Hepatocyte (in vitro differentiated cells): ENCODE measurements at regions not wholly inside any gene's neighbourhood (a gene's known extent, or its start where the extent isn't known, plus 50 kb on each side); places are given as distances from the start of the nearest gene placed in this dataset.

Experiments used
- DNase-seq: peaks from one replicate; pipeline ENCODE4 v3.0.0-alpha.2; 2016; ENCODE audit warnings: low spot score
- H2AFZ ChIP-seq: fragments of 200-600 bp; sonication (generic); 2 replicates; pipeline ENCODE4 v1.6.0; 2016; ENCODE audit warnings: antibody characterized with exemption, mild to moderate bottlenecking
- H3K27ac ChIP-seq: fragments of 200-600 bp; sonication (generic); 2 replicates; pipeline ENCODE4 v1.5.1; 2016; ENCODE audit warnings: mild to moderate bottlenecking
- H3K27me3 ChIP-seq: fragments of 200-600 bp; sonication (generic); 2 replicates; pipeline ENCODE4 v1.6.1; 2016
- H3K36me3 ChIP-seq: fragments of 200-600 bp; sonication (generic); replicated peaks from 2 replicates; pipeline ENCODE4 v1.5.1; 2016; ENCODE audit warnings: low read depth; ENCODE audit not compliant: insufficient read depth
- H3K4me1 ChIP-seq: fragments of 200-600 bp; sonication (generic); 2 replicates; pipeline ENCODE4 v1.5.1; 2016; ENCODE audit warnings: mild to moderate bottlenecking, moderate library complexity; ENCODE audit not compliant: insufficient read depth
- H3K4me2 ChIP-seq: fragments of 200-600 bp; sonication (generic); 2 replicates; pipeline ENCODE4 v1.6.0; 2016
- H3K4me3 ChIP-seq: fragments of 200-600 bp; sonication (generic); 2 replicates; pipeline ENCODE4 v1.5.1; 2016; ENCODE audit warnings: mild to moderate bottlenecking
- H3K79me2 ChIP-seq: fragments of 200-600 bp; sonication (generic); 2 replicates; pipeline ENCODE4 v1.6.0; 2017; ENCODE audit warnings: mild to moderate bottlenecking
- H3K9me2 ChIP-seq: fragments of 200-600 bp; sonication (generic); replicated peaks from 2 replicates; pipeline ENCODE4 v1.6.0; 2017; ENCODE audit warnings: mild to moderate bottlenecking; ENCODE audit not compliant: insufficient read depth
- H3K9me3 ChIP-seq: fragments of 200-600 bp; sonication (generic); 2 replicates; pipeline ENCODE4 v1.5.1; 2016; ENCODE audit warnings: low read depth, mild to moderate bottlenecking
- H4K20me1 ChIP-seq: fragments of 200-600 bp; sonication (generic); 2 replicates; pipeline ENCODE4 v1.6.0; 2016; ENCODE audit warnings: mild to moderate bottlenecking; ENCODE audit not compliant: insufficient read depth, poor library complexity, severe bottlenecking
- EZH2 ChIP-seq: fragments of 200-600 bp; sonication (generic); IDR thresholded peaks from 2 replicates; pipeline ENCODE4 v1.6.1; 2016; ENCODE audit warnings: antibody characterized with exemption, mild to moderate bottlenecking, borderline replicate concordance
- EZH2phosphoT487 ChIP-seq: fragments of 200-600 bp; sonication (generic); IDR thresholded peaks from one replicate; pipeline ENCODE4 v1.6.1; 2018; ENCODE audit warnings: antibody characterized with exemption, mild to moderate bottlenecking, low read depth, moderate library complexity; ENCODE audit not compliant: unreplicated experiment, severe bottlenecking
- WGBS: methylation state at CpG from one replicate; pipeline ENCODE4 v1.1.6; 2016; ENCODE audit warnings: low lambda C conversion rate; ENCODE audit errors: missing lambda C conversion rate; 5-methylcytosine and 5-hydroxymethylcytosine counted together
- TF ChIP-seq, protein P1 (sequence below): fragments of 200-600 bp; sonication (generic); IDR thresholded peaks from 2 replicates; pipeline ENCODE4 v1.5.1; 2016; ENCODE audit warnings: antibody characterized with exemption, mild to moderate bottlenecking; ENCODE audit not compliant: poor library complexity

DNA sequence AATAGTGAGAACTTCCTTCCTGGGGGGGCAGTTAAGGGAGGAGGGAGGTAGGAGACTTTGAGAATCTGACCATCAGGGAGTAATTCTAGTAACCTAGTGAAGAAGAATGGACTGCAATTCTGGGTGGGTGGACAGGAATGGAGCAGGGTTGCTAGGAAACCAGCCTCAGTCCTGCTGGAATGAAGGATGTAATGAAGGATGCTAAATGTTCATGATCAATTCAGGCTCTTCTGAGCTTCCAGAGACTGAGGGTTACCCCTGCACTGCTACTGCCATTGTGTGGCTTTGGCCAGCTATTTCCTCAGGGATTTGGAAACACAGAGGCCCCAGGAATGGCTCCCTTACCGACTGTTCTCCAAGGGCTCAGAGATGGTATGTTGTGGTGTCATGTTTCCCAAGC lies 116.4 kb downstream of the UTP18 start:
- WGBS: 63% methylated on average over 1 of the region's 1 CpG
- DNase-seq: no peak

DNA sequence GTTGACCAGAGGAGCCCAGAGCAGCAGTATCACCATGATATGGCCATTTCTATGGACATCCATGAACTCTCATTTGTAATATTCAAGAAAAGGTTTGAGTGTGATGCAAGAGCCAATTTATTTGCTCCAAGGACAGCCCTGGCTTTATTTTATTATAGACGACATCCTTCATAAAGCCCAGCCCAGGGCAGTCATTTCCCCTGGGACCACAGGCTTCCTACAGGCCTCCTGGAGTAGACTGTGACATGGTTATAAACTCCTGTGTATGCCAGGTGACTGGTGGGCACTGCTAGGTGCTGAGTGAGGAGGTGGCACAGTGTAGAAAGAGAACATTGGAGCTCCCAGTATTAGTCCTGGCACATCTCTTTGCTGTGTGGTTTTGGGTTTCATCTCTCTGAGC lies 120.9 kb downstream of the UTP18 start:
- Histone ChIP-seq H3K36me3 (no peaks in the 10 kb centered on the region), H3K79me2 (no peaks in the 10 kb centered on the region), H3K27me3 (no peaks in the 10 kb centered on the region), H4K20me1 (no peaks in the 10 kb centered on the region), H3K4me3 (no peak overlapping the region), H2AFZ (no peak overlapping the region), H3K9me3 (no peaks in the 10 kb centered on the region), H3K4me1 (no peaks in the 10 kb centered on the region), H3K9me2 (no peaks in the 10 kb centered on the region), H3K4me2 (no peak overlapping the region), H3K27ac (no peak overlapping the region)
- no peak for DNase-seq
- TF ChIP-seq, protein P1, sequence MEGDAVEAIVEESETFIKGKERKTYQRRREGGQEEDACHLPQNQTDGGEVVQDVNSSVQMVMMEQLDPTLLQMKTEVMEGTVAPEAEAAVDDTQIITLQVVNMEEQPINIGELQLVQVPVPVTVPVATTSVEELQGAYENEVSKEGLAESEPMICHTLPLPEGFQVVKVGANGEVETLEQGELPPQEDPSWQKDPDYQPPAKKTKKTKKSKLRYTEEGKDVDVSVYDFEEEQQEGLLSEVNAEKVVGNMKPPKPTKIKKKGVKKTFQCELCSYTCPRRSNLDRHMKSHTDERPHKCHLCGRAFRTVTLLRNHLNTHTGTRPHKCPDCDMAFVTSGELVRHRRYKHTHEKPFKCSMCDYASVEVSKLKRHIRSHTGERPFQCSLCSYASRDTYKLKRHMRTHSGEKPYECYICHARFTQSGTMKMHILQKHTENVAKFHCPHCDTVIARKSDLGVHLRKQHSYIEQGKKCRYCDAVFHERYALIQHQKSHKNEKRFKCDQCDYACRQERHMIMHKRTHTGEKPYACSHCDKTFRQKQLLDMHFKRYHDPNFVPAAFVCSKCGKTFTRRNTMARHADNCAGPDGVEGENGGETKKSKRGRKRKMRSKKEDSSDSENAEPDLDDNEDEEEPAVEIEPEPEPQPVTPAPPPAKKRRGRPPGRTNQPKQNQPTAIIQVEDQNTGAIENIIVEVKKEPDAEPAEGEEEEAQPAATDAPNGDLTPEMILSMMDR: no peak
- TF ChIP-seq EZH2phosphoT487: no peak
- TF ChIP-seq EZH2: no peak
- WGBS: 88% methylated on average over 1 of the region's 1 CpG

More for the DNA sequence above, 116.4 kb downstream of the UTP18 start:
- TF ChIP-seq EZH2phosphoT487: no peak
- TF ChIP-seq, protein P1: no peak
- TF ChIP-seq EZH2: no peak
- Histone ChIP-seq H2AFZ (no peak overlapping the region), H3K9me2 (no peaks in the 10 kb centered on the region), H3K4me2 (no peak overlapping the region), H3K27me3 (no peaks in the 10 kb centered on the region), H3K4me3 (no peak overlapping the region), H3K4me1 (no peaks in the 10 kb centered on the region), H3K27ac (no peak overlapping the region), H3K79me2 (no peaks in the 10 kb centered on the region), H4K20me1 (no peaks in the 10 kb centered on the region), H3K9me3 (no peaks in the 10 kb centered on the region), H3K36me3 (no peaks in the 10 kb centered on the region)

- DNase-seq: no peak
- peaks cover 7% of the 10 kb centered on the region for H3K27me3 ChIP-seq
- no peak overlapping the region for H2AFZ ChIP-seq
- no peaks in the 10 kb centered on the region for H3K79me2 ChIP-seq
- no peak overlapping the region for H3K4me3 ChIP-seq
- no peaks in the 10 kb centered on the region for H3K36me3 ChIP-seq
- H4K20me1 ChIP-seq: no peaks in the 10 kb centered on the region
- H3K4me1 ChIP-seq: no peaks in the 10 kb centered on the region
- WGBS: 94% methylated on average over 20 of the region's 20 CpGs
- TF ChIP-seq, protein P1: no peak
- TF ChIP-seq EZH2 (no peak), EZH2phosphoT487 (no peak)
- H3K27ac ChIP-seq: no peak overlapping the region
- no peaks in the 10 kb centered on the region for H3K9me2 ChIP-seq
- no peaks in the 10 kb centered on the region for H3K9me3 ChIP-seq
- H3K4me2 ChIP-seq: no peak overlapping the region
These were observed 124.9 kb downstream of the UTP18 start for GRCh38 chr17:51385208-51385607.

GRCh38 chr17:51387582-51387981 lies 127.2 kb downstream of the UTP18 start:
- no peak overlapping the region for H3K4me2 ChIP-seq
- WGBS: 88% methylated on average over 4 of the region's 4 CpGs
- no peaks in the 10 kb centered on the region for H3K4me1 ChIP-seq
- H3K27ac ChIP-seq: no peak overlapping the region
- no peak overlapping the region for H2AFZ ChIP-seq
- no peak overlapping the region for H3K4me3 ChIP-seq
- TF ChIP-seq, protein P1: no peak
- TF ChIP-seq EZH2 (no peak), EZH2phosphoT487 (no peak)
- H3K9me3 ChIP-seq: no peaks in the 10 kb centered on the region
- H3K36me3 ChIP-seq: no peaks in the 10 kb centered on the region
- no peaks in the 10 kb centered on the region for H3K9me2 ChIP-seq
- DNase-seq: no peak
- peaks cover 7% of the 10 kb centered on the region for H3K27me3 ChIP-seq
- H4K20me1 ChIP-seq: no peaks in the 10 kb centered on the region
- no peaks in the 10 kb centered on the region for H3K79me2 ChIP-seq
